ENCODE measurements at regions not wholly inside any gene's neighbourhood (a gene's known extent, or its start where the extent isn't known, plus 50 kb on each side); places are given as distances from the start of the nearest gene placed in this dataset.

- BruUV-seq (replicated peaks): no TSS peak
- H3K36me3 ChIP-seq (ENCODE audit: control insufficient read depth in 1 of 2, insufficient read depth in 2 of 2, low read length in 2 of 2): no peaks in the 10 kb centered on the region
- no peak overlapping the region for H3K4me2 ChIP-seq (ENCODE audit: low read length)
- H3K9me2 ChIP-seq (ENCODE audit: insufficient read depth): no peaks in the 10 kb centered on the region
- ChIA-PET POLR2A (no interaction called here), CTCF (no interaction called here), RAD21 (ENCODE audit: low non-redundant PET in 1 of 2, low total read pairs in 2 of 2, uncharacterized antibody in 2 of 2, unreplicated experiment in 2 of 2) (no interaction called here)
- peaks cover 9% of the 10 kb centered on the region; the same call in 1 of the 2 replicates for H3K27me3 ChIP-seq (ENCODE audit: insufficient read depth, low read length)
- ATAC-seq (no peak), DNase-seq (ENCODE audit: low read depth, low spot score) (no peak)
- no peaks in the 10 kb centered on the region for H4K20me1 ChIP-seq (ENCODE audit: insufficient read depth)
- TF ChIP-seq CEBPB (IDR thresholded peaks at IDR 0.05; ENCODE audit: low read depth) (no peak), SIN3A (IDR thresholded peaks at IDR 0.05; ENCODE audit: low read depth) (no peak)
- H3K79me2 ChIP-seq (ENCODE audit: insufficient read depth, low read length): no peaks in the 10 kb centered on the region
- no peak overlapping the region for H3K9ac ChIP-seq (ENCODE audit: low read length)
- no peaks in the 10 kb centered on the region for H3K9me3 ChIP-seq (ENCODE audit: control insufficient read depth in 1 of 2, insufficient read depth in 1 of 2, low read depth in 1 of 2, low read length in 2 of 2)
- H3K4me3 ChIP-seq (replicated peaks in 1 of 2; ENCODE audit: low read depth in 1 of 2, low read length in 2 of 2): no peak overlapping the region
- no peak overlapping the region for H2AFZ ChIP-seq (ENCODE audit: low read depth, low read length, poor library complexity, severe bottlenecking)
- H3K27ac ChIP-seq (ENCODE audit: low read depth, low read length): no peak overlapping the region
- no peaks in the 10 kb centered on the region for H3K4me1 ChIP-seq (ENCODE audit: control insufficient read depth in 1 of 2, insufficient read depth in 2 of 2, low read length in 2 of 2)
- intact Hi-C loops (cut with micrococcal nuclease): no loop called here
Observed at GRCh38 chr2:17271416-17271815, 246.8 kb downstream of the RAD51AP2 start.

- intact Hi-C loops (cut with micrococcal nuclease): no loop called here
- H3K9me3 ChIP-seq (ENCODE audit: control insufficient read depth in 1 of 2, insufficient read depth in 1 of 2, low read depth in 1 of 2, low read length in 2 of 2): no peaks in the 10 kb centered on the region
- no peaks in the 10 kb centered on the region for H4K20me1 ChIP-seq (ENCODE audit: insufficient read depth)
- no peak for TF ChIP-seq SP1 (IDR thresholded peaks at IDR 0.05; ENCODE audit: low read depth)
- no peak for TF ChIP-seq CEBPB (IDR thresholded peaks at IDR 0.05; ENCODE audit: low read depth)
- TF ChIP-seq POLR2A (IDR thresholded peaks at IDR 0.05; ENCODE audit: borderline replicate concordance, extremely low read depth, insufficient read depth, insufficient read length): no peak
- TF ChIP-seq YY1 (IDR thresholded peaks at IDR 0.05; ENCODE audit: extremely low read depth, insufficient replicate concordance, low read depth, low read length): no peak
- TF ChIP-seq CTCF (IDR thresholded peaks at IDR 0.05 in 2 of 3, conservative IDR thresholded peaks at IDR 0.05 in 1 of 3; ENCODE audit: borderline replicate concordance in 1 of 3, insufficient read depth in 1 of 3, low read depth in 2 of 3, low read length in 2 of 3): no peak
- no peak for TF ChIP-seq SIN3A (IDR thresholded peaks at IDR 0.05; ENCODE audit: low read depth)
- no peak for TF ChIP-seq SRF (IDR thresholded peaks at IDR 0.05; ENCODE audit: low read depth)
- TF ChIP-seq, protein P1, sequence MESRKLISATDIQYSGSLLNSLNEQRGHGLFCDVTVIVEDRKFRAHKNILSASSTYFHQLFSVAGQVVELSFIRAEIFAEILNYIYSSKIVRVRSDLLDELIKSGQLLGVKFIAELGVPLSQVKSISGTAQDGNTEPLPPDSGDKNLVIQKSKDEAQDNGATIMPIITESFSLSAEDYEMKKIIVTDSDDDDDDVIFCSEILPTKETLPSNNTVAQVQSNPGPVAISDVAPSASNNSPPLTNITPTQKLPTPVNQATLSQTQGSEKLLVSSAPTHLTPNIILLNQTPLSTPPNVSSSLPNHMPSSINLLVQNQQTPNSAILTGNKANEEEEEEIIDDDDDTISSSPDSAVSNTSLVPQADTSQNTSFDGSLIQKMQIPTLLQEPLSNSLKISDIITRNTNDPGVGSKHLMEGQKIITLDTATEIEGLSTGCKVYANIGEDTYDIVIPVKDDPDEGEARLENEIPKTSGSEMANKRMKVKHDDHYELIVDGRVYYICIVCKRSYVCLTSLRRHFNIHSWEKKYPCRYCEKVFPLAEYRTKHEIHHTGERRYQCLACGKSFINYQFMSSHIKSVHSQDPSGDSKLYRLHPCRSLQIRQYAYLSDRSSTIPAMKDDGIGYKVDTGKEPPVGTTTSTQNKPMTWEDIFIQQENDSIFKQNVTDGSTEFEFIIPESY (IDR thresholded peaks at IDR 0.05; ENCODE audit: extremely low read depth, insufficient replicate concordance, low read length): no peak
- no peak for TF ChIP-seq POLR2AphosphoS5 (IDR thresholded peaks at IDR 0.05; ENCODE audit: low read depth, low read length)
- TF ChIP-seq, protein P2, sequence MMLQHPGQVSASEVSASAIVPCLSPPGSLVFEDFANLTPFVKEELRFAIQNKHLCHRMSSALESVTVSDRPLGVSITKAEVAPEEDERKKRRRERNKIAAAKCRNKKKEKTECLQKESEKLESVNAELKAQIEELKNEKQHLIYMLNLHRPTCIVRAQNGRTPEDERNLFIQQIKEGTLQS (IDR thresholded peaks at IDR 0.05): no peak
- H3K4me2 ChIP-seq (ENCODE audit: low read length): no peak overlapping the region
- peaks cover 9% of the 10 kb centered on the region; the same call in 1 of the 2 replicates for H3K27me3 ChIP-seq (ENCODE audit: insufficient read depth, low read length)
- no TSS peak for BruUV-seq (replicated peaks)
- ChIA-PET RAD21 (ENCODE audit: low non-redundant PET in 1 of 2, low total read pairs in 2 of 2, uncharacterized antibody in 2 of 2, unreplicated experiment in 2 of 2) (no interaction called here), CTCF (no interaction called here), POLR2A (no interaction called here)
- no peaks in the 10 kb centered on the region for H3K36me3 ChIP-seq (ENCODE audit: control insufficient read depth in 1 of 2, insufficient read depth in 2 of 2, low read length in 2 of 2)
- H3K27ac ChIP-seq (ENCODE audit: low read depth, low read length): no peak overlapping the region
- DNase-seq (ENCODE audit: low read depth, low spot score) (no peak), ATAC-seq (no peak)
- H3K4me3 ChIP-seq (replicated peaks in 1 of 2; ENCODE audit: low read depth in 1 of 2, low read length in 2 of 2): no peak overlapping the region
- H3K4me1 ChIP-seq (ENCODE audit: control insufficient read depth in 1 of 2, insufficient read depth in 2 of 2, low read length in 2 of 2): no peaks in the 10 kb centered on the region
- H3K9ac ChIP-seq (ENCODE audit: low read length): no peak overlapping the region
- H3K9me2 ChIP-seq (ENCODE audit: insufficient read depth): no peaks in the 10 kb centered on the region
- H3K79me2 ChIP-seq (ENCODE audit: insufficient read depth, low read length): no peaks in the 10 kb centered on the region
- H2AFZ ChIP-seq (ENCODE audit: low read depth, low read length, poor library complexity, severe bottlenecking): no peak overlapping the region
Observed at GRCh38 chr2:17270894-17271293, 247.3 kb downstream of the RAD51AP2 start.

Data from HCT116 (cell line).